HG02571 (cell line): ENCODE measurements at regions not wholly inside any gene's neighbourhood (a gene's known extent, or its start where the extent isn't known, plus 50 kb on each side); places are given as distances from the start of the nearest gene placed in this dataset.

Experiments
- ATAC-seq: cut with Tn5 transposase; IDR thresholded peaks from one replicate; pipeline ENCODE4 v1.9.1; 2021; ENCODE audit warnings: mild to moderate bottlenecking, moderate library complexity; ENCODE audit not compliant: unreplicated experiment

DNA sequence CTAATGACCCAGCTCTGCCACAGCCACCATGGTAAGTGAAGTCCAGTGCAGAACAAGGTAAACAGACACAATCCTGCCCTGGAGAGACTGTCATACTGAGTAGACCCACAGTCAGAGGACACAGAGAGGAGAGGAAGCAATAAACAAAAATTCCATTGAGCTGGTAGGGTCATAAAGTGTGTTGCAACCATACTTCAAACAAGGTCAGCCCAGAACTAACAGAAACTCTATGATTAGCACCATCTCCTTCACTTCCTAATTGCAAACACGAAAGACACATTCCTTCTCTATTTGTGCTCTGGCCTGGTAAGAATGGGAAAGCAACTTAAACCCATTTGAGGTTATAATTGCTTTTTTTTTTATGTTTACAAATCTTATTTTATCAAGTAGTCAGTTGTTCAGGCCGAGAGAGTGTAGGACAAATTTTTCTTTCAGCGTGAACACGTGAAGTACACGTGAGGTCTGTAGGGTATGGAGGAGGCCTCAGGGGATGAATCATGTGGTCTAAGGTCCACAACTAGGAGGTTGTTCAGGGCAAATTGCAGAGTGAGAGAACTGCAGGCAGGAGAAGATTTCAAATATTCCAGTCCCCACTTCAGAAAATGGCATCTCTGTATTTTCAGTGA is 71.4 kb upstream of the GLS start:
- no peak for ATAC-seq

- ATAC-seq: no peak
These were observed 70.6 kb upstream of the GLS start for GRCh38 chr2:190809876-190810525.

GRCh38 chr2:190810981-190811587 is 69.5 kb upstream of the GLS start:
- no peak for ATAC-seq

DNA sequence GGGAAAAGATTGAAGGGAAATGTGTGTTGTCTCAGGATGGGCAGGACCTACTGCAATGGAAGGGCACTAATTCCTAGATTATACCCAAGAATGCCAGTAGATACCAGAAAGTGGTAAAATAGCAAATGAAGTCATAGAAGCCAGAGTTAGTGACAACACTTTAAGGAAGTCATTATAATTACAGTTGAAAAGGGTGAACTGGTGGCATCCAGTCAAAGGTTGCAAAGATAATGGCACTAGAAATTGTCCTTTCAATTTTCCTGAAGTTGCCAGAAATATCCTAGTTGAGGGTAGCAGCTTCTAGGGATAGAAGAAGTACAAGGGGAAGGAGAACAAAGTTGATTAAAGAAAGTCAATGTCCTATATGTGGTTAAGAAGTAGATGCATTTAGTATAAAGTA is 68.8 kb upstream of the GLS start:
- no peak for ATAC-seq

DNA sequence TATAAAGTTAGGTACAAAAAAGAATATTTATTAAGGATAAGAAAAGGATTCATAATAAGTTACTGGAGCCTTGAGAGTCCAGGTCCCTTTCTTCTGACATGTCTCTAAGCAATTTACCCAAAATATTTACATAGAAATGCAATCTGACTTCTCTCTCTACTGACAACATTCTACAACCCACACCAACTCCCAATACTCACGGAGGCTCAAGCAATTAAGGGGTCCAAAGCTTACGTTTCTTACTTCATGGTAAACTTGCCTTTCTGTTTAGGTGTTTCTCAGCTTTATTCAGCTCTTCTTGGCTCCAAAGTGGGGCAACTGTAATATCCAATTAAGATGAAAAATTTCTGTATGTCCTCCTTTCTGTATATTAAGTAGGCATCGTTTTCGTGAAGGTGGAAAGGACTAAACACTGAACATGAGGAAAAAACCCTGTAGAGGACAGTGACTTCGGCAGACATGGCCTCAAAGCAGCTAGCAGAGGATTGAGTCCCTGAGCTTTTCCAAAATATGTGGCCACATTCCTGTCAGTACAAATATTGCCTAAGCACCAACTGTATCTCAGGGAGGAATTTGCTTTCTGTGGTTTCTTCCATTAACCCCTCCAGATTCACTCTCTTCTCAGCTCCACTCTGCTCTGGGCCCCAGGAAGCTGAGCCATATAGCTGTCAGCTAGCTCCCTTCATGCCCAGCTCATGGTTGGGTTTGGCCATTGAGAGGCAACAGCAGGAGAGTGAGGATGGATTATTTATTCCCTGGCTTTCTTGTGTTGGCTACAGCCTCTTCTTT is 67.9 kb upstream of the GLS start:
- no peak for ATAC-seq

DNA sequence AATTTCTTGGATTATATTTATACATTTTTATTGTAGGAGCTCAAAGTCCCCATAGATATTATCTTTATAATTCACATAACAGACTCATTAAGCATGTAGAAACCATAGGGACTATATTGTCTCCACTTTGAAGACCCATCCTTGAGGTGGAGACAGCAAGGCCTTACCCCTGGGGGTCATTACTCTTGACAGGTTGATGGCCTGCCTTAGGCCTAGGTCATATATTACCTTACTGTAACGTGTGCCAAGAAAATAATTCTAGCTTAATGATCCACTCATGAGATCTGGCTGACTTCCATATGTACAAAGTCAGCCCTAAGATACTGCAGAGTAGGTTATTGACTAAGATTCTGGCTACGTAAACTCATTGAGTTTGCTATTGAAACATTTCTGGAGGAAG is 65.4 kb upstream of the GLS start:
- ATAC-seq: no peak

- no peak for ATAC-seq
These were observed 63.5 kb upstream of the GLS start for GRCh38 chr2:190817082-190817481.

GRCh38 chr2:190819840-190820301 is 60.8 kb upstream of the GLS start:
- ATAC-seq: no peak

- ATAC-seq: no peak
These were observed 60.2 kb upstream of the GLS start for GRCh38 chr2:190820416-190820815.

DNA sequence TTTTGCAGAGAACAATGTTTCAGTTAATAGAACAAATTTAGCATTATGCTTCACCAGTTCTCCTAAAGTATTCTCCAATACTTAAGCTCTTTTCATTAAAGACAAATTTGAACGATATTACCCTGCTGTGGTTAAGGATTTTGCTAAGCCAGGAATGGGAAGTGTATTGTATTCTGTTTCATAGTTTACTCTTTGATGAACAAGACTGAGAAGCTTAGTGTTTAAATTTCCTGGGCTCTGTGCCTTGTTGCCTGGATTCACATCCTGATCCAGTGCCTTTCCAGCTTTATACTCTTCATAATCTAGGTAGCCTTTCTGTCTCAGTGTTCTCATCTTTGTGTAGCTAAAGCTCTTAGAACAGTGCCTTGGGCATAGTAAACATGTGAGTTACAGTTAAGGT is 58.6 kb upstream of the GLS start:
- ATAC-seq: no peak

- ATAC-seq: no peak
These were observed 52.9 kb upstream of the GLS start for GRCh38 chr2:190827720-190828119.

DNA sequence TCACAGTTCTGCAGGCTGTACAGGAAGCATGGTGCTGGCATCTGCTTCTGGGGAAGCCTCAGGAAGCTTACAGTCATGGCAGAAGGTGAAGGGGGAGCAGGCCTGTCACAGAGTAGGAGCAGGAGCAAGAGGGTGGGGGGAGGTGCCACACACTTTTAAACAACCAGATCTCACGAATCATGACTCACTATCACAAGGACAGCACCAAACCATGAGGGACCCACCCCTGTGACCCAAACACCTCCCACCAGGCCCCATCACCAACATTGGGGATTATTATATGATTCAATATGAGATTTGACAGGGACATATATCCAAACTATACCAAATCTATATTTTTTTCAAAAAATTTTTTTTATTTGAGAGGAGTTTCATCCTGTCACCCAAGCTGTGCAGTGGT is 51.0 kb upstream of the GLS start:
- ATAC-seq: no peak
